ENCODE measurements at regions not wholly inside any gene's neighbourhood (a gene's known extent, or its start where the extent isn't known, plus 50 kb on each side); places are given as distances from the start of the nearest gene placed in this dataset.

- DNase-seq, result no peak
These were observed 596.5 kb downstream of the BCL11A start for GRCh38 chr2:59956981-59957380.

GRCh38 chr2:59947917-59948541, 605.4 kb downstream of the BCL11A start:
- no peak for DNase-seq

DNA sequence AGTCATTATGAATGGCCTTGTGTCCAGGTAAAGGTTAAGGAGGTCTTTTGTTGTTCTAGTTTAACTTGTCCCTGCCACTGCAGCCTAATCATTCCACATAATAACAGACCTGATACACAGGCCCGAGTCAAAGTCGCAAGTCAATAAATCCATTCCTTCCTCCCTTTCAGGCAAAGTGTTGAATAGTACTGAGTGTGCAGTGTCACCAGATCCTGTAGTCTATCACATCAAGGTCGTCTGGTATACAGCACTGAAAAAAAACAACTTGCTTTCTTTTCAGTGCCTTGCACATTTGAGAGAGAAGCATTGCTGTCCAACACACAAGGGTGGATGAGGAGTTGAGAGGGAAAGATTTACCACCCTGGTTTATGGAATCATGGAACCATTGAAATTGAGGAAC, 606.2 kb downstream of the BCL11A start:
- no peak for DNase-seq

DNA sequence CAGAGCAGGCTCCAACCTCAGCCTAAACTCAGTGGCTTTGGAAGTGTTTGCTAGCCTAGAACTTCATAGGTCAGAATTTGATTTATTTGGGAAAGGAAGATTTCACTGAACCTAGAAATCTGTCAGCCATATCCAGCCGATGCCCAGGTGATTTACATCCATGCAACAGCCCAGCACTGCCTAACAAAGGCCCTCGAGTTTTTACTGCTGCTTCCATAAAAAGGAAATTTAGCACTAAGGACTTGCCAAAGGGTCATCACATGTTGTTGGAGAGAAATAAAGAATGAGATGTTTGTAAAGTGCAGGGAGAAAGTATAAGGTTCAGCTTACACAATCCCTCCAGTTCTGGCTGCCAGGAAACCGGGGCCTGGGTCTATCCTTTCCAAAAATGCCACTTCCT, 614.2 kb downstream of the BCL11A start:
- DNase-seq, result no peak

- no peak for DNase-seq
These were observed 615.3 kb downstream of the BCL11A start for GRCh38 chr2:59938181-59938580.

GRCh38 chr2:59936048-59936447, 617.4 kb downstream of the BCL11A start:
- no peak for DNase-seq

DNA sequence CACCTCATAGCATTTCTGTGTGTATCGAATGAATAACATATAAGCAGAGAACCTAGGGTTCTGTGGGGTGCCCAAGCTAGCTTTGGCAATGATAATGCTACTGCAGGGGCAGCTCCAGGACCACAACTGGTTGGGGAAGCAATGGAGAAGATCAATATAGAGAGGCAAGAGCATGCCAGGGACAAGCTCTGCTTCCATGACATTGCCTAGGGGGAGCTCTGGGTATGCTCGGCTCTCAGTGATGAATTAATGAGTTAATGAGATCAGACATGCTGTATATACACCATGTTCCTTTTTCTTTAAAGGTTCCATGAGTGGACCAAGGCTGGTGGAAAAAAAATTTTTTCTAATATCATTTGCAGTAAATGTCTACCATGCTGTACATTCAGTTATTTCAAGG, 618.4 kb downstream of the BCL11A start:
- DNase-seq, result no peak

DNA sequence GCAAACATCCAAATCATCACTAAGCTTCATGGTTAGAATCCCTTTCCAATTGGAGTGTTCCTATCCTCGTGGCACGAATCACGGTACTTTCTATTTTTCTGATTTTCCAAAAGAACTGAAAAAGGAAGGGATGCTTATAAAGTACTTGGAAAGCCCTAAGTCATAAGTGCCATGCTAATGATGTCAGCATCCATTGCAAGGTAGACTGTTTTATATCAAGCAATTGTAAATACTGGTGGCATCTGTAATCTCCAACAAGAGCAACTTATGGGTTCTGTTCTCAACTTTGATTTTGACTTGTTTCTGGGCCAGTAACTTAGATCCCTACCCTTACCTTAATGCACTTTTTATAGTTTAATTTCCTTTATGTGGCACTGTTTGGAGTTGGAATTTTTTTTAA, 619.5 kb downstream of the BCL11A start:
- no peak for DNase-seq

- no peak for DNase-seq
These were observed 621.1 kb downstream of the BCL11A start for GRCh38 chr2:59932341-59932740.

GRCh38 chr2:59930430-59930829, 623.0 kb downstream of the BCL11A start:
- no peak for DNase-seq

DNA sequence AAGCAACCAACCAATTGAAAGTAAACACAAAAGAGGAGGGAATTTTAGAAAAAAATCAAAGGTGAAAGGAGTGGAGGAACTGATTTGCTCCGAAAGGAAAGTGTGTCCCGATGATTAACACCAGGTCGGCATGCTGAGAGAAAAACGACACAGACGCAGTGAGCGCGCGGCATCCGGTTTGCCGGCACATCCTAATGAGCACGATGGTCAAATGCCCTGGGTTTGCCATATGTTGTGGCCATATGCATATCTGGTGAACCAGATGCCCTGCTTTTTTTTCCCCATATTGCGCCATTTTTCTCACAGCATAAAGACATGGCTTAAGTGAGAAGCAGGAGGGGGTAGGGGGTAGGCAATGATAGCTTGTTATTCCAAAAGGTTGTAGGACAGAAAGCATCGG, 626.7 kb downstream of the BCL11A start:
- DNase-seq, result no peak

DNA sequence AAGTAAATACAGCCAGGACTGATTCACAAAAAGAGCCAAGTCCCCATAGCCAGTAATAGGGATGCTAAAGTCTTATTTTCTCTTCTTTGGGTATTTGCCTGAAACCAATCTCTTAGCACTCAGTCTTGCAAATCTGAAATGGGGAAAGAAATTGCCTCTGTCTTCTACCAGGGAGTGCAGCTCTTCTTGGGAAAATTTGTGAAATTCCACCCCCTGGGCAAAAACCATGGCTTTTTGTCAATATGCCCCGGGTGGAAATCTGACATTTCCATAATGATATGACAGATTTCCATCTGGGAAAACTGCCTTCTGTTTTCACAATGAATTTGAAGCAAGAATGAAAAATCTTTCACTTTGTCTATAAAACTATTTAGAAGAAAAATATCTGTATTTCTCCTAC, 628.1 kb downstream of the BCL11A start:
- DNase-seq, result no peak

- DNase-seq, result no peak
These were observed 629.1 kb downstream of the BCL11A start for GRCh38 chr2:59924346-59924745.

DNA sequence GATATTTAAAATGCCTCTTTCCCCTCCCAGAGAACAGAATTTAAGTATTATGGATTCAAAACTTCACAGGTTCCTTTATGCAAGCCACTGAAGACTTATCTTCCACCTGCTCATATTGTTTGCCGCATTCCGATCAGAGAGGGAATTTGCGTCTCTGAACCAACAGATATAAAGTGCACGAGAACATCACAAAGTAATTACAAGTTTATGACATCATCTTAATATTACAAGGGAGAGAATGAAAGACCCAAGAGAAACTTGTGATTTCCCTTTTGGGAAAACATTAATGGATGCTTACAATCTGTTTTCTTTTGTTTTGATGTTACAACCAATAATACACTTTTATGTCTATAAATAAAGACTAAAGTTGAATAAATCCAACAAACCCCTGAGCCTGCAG, 631.0 kb downstream of the BCL11A start:
- DNase-seq, result no peak

DNA sequence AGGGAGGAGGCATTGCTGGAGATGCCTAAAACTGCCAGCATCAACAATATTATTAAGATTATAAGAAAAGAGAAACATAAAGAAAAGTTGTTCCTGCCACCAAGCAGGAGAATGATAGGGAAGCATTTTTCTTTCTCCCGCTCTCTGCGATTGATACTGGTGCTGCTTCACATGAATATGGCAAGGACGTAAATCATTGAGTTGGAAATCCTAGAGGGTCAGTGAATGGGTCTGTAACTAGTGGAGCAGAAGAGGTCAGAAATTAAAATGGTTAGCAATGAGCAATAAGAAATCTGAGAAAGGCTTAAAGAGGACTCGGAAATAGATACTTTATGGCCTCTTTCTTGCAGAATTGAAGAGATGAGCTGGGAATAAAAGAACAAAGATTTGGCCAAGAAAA, 631.7 kb downstream of the BCL11A start:
- no peak for DNase-seq

DNA sequence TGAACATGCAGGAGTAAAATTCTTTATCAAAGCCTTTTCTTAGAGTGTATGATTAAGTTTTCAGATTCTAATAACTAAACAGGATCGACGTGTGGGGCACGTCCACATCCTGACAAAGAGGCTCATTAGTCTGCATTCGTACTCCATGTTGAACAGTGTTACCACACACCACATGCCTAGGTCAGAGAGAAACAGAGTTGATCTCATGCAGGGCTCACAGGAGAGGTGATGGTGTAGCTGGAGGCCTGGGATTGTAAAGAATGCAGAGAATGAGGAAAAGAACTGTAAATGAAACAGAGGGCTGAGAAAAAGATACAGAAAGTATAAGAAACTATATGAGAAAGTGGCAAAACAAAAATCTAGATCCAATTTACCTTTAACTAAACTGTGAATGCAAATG, 632.5 kb downstream of the BCL11A start:
- no peak for DNase-seq

- no peak for DNase-seq
These were observed 633.1 kb downstream of the BCL11A start for GRCh38 chr2:59920307-59920706.

DNA sequence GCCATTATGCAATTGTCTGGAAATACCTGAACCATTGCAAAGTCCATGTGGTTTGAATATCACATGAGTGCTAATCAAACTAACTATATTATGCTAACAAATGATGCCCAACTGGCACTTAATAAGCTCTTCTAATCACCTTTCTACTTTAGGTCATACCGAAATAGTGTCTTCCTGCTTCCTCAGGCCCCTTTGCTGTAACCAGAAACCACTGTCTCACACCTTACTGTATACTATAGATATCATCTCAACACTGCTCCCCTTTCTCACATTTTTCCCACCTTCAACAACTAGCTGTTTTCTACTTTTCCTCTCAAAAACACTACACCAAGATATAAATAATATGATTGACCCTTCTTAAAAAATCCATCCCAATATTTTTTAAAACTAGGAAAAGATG, 633.9 kb downstream of the BCL11A start:
- DNase-seq, result no peak

DNA sequence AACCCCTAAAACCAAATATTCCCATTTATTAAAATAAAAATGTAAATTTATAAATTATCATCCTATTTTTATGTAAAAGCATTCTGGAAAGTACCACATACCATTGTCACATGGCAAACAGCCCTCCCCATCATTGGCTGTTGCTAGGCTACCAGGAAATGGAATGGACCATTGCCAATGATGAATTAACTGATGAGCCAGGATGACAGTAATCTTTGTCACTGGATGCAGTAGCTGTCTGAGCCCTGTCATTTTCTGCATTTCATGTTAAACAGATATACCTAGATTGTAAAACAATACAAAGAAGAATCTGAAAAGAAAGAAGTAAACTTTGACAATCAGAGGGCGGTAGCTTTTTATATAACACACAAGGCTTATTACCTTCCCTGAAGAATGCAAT, 641.4 kb downstream of the BCL11A start:
- no peak for DNase-seq

- no peak for DNase-seq
These were observed 643.3 kb downstream of the BCL11A start for GRCh38 chr2:59910166-59910565.

DNA sequence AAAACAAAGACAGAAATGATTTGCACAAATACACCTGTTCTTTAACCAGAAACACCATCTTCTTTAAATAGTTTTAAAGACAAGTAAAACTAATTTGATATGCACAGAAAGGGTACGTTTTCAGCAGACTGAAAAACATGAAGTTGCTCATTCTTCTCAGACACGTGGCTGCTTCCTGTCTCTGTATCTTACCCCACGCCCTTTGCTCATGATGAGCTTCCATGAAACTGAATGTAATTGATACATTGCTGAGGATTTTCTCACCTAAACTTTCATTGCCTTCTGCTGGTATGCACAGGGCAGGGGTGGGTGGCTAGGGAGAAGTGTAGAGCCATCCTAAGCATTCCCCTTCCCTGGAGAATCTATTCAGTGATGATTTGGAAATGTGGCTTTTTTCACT, 644.3 kb downstream of the BCL11A start:
- DNase-seq, result no peak

GRCh38 chr2:59905731-59906130, 647.7 kb downstream of the BCL11A start:
- DNase-seq, result no peak

GRCh38 chr2:59903994-59904544, 649.4 kb downstream of the BCL11A start:
- no peak for DNase-seq

DNA sequence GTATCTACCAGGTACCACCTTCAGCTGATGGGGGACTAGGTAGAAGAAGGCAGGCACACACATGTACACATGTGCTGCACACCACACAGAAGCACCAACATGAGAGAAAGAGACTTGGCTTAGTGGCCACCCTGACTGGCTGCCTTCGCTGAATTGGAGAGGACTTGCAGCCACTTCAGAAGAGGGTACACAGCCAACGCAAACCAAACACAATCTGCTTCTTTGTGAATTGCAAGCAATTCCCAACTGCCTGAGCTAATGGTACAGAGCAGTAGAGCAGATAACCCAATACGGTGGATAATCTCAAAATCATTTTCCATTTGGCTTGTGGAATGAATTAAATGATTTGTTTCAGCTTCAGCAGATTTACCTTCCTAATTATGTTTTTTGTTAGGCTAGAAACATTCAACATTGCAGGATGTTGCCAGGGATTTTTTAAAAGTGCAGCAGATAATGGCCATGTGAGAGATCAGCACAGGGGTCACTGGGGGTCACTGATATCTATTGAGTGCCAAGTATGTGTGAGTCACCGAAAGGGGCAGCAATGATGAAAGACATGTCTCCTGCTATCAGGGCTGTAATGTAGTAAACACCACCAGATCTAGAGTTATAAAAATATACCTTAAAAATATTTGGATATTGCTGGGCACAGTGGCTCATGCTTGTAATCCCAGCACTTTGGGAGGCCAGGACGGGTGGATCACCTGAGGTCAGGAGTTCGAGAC, 652.6 kb downstream of the BCL11A start:
- no peak for DNase-seq

GRCh38 chr2:59899692-59900091, 653.8 kb downstream of the BCL11A start:
- no peak for DNase-seq

Data from stimulated activated CD4-positive, alpha-beta T cell treated with anti-CD3 and anti-CD28 coated beads, Interleukin-1b, Interleukin-23, amount 100 ng/mL, for 48 hours (primary cell).